ENCODE measurements at regions not wholly inside any gene's neighbourhood (a gene's known extent, or its start where the extent isn't known, plus 50 kb on each side); places are given as distances from the start of the nearest gene placed in this dataset.

DNA sequence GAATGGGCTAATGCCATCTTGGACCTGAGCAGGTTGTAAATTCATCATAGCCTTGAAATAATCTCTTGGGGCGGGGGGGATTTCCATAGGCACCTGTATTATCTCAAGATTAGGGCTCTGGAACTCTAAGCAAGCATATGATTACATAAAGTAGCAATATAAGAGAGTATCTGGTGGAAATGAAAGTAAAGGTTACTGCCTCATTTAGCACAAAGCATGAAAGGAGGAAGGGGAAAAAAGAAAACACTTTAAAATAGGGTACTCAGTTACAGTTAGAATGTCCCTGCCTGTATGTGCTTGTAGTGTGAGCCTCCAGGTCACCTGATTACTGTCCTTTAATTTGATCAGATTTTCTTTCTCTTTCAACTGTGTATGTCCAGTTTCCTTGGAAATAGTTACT is 1079.7 kb upstream of the CDH18 start:
- no peaks in the 10 kb centered on the region for H3K36me3 ChIP-seq
- 58 to 65% (median 62%) methylated on average over 1 of the region's 1 CpG for WGBS, 3 donors
- no peak overlapping the region for H3K27ac ChIP-seq
- TF ChIP-seq, protein P1, sequence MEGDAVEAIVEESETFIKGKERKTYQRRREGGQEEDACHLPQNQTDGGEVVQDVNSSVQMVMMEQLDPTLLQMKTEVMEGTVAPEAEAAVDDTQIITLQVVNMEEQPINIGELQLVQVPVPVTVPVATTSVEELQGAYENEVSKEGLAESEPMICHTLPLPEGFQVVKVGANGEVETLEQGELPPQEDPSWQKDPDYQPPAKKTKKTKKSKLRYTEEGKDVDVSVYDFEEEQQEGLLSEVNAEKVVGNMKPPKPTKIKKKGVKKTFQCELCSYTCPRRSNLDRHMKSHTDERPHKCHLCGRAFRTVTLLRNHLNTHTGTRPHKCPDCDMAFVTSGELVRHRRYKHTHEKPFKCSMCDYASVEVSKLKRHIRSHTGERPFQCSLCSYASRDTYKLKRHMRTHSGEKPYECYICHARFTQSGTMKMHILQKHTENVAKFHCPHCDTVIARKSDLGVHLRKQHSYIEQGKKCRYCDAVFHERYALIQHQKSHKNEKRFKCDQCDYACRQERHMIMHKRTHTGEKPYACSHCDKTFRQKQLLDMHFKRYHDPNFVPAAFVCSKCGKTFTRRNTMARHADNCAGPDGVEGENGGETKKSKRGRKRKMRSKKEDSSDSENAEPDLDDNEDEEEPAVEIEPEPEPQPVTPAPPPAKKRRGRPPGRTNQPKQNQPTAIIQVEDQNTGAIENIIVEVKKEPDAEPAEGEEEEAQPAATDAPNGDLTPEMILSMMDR (IDR thresholded peaks at IDR 0.05), result no peak
- TF ChIP-seq POLR2A (IDR thresholded peaks at IDR 0.05) (no peak), EP300 (IDR thresholded peaks at IDR 0.05) (no peak)
- no peak for DNase-seq
- intact Hi-C loops (cut with DNase I), result no loop called here
- H3K4me1 ChIP-seq (ENCODE audit: insufficient read depth), result no peaks in the 10 kb centered on the region
- no peaks in the 10 kb centered on the region for H3K9me3 ChIP-seq
- no peak overlapping the region for H3K4me3 ChIP-seq
- H3K27me3 ChIP-seq, result no peaks in the 10 kb centered on the region

DNA sequence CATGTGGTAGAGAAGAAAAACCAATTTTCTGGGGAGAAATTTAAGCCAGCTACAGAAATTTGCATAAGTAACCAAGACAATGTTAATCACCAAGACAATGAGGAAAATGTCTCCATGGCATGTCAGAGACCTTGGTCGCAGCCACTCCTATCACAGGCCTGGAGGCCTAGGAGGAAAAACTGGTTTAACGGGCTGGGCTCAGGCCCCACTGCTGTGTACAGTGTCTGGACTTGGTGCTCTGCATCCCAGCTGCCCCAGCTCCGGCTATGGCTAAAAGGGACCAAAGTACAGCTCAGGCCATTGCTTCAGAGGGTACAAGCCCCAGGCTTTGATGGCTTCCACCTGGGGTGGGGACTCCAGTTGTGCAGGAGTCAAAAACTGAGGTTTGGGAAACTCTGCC is 1075.1 kb upstream of the CDH18 start:
- no peak overlapping the region for H3K4me3 ChIP-seq
- WGBS, 3 donors, result 91 to 99% (median 96%) methylated on average over 3 of the region's 3 CpGs
- TF ChIP-seq EP300 (IDR thresholded peaks at IDR 0.05) (no peak), POLR2A (IDR thresholded peaks at IDR 0.05) (no peak)
- TF ChIP-seq, protein P1 (IDR thresholded peaks at IDR 0.05), result no peak
- no peaks in the 10 kb centered on the region for H3K9me3 ChIP-seq
- H3K36me3 ChIP-seq, result no peaks in the 10 kb centered on the region
- no peaks in the 10 kb centered on the region for H3K4me1 ChIP-seq (ENCODE audit: insufficient read depth)
- DNase-seq, result no peak
- intact Hi-C loops (cut with DNase I), result no loop called here
- no peak overlapping the region for H3K27ac ChIP-seq
- no peaks in the 10 kb centered on the region for H3K27me3 ChIP-seq

DNA sequence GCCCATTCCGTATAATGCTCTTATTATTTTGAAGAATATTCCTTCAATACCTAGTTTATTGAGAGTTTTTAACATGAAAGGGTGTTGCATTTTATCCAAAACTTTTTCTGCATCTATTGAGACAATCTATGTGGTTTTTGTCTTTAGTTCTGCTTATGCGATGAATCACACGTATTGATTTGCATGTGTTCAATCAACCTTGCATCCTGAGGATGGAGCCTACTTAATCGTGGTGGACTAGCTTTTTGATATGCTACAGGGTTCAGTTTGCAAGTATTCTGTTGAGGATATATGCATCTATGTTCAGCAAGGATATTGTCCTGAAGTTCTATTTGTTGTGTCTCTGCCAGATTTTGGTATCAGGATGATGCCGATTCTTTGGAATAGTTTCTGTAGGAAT is 1070.3 kb upstream of the CDH18 start:
- TF ChIP-seq, protein P1 (IDR thresholded peaks at IDR 0.05), result no peak
- no peak for TF ChIP-seq EP300 (IDR thresholded peaks at IDR 0.05)
- TF ChIP-seq POLR2A (IDR thresholded peaks at IDR 0.05), result no peak
- intact Hi-C loops (cut with DNase I), result no loop called here
- H3K36me3 ChIP-seq, result no peaks in the 10 kb centered on the region
- no peak for DNase-seq
- no peak overlapping the region for H3K4me3 ChIP-seq
- no peak overlapping the region for H3K27ac ChIP-seq
- WGBS, 3 donors, result 87 to 88% (median 87%) methylated on average over 5 of the region's 5 CpGs
- H3K27me3 ChIP-seq, result no peaks in the 10 kb centered on the region
- H3K4me1 ChIP-seq (ENCODE audit: insufficient read depth), result no peaks in the 10 kb centered on the region
- no peaks in the 10 kb centered on the region for H3K9me3 ChIP-seq

DNA sequence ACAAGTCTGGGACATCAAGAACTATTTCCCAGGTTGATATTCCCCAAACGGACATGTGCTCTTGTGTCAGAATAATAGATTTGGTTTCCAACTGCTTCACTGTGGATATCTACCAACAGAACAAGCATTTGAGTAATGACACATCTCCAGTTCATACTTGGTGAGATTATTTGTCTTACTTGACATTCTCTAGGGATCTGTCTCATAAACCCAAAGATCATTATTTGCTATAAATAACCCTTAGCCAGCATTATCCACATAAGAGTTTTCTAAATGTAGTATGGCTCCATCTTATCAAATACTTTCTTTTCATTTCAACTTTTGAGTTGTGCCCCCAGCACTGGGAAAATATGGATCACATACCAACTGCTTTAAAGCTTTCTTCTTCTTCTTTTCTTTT is 1063.9 kb upstream of the CDH18 start:
- Histone ChIP-seq H3K4me3 (no peak overlapping the region), H3K27me3 (no peaks in the 10 kb centered on the region), H3K9me3 (no peaks in the 10 kb centered on the region), H3K36me3 (no peaks in the 10 kb centered on the region), H3K27ac (no peak overlapping the region), H3K4me1 (ENCODE audit: insufficient read depth) (no peaks in the 10 kb centered on the region)
- WGBS, 3 donors, result 89 to 94% (median 91%) methylated on average over 1 of the region's 1 CpG
- no peak for DNase-seq
- TF ChIP-seq, protein P1 (IDR thresholded peaks at IDR 0.05), result no peak
- TF ChIP-seq POLR2A (IDR thresholded peaks at IDR 0.05) (no peak), EP300 (IDR thresholded peaks at IDR 0.05) (no peak)
- intact Hi-C loops (cut with DNase I), result no loop called here

DNA sequence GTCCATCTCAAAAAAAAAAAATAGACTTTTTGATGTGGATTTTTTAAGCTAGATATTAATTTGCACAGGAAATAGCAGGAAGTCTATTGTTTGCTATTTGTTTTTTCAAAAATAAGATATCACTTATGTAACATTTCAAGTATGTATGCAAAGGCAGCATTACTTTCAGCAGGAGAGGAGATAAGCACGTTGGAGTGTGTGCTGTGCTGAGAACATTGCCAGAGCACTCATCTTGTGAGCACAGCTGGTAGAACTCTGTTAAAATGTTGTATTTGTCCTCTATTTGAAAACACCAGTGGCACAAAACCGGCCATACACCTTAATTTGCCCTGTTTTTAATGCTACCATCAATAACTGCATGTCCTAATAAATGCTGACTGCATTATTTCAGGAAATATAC is 1061.9 kb upstream of the CDH18 start:
- no peaks in the 10 kb centered on the region for H3K9me3 ChIP-seq
- WGBS, 3 donors, result 5 to 8% (median 7%) methylated on average over 2 of the region's 2 CpGs
- H3K4me1 ChIP-seq (ENCODE audit: insufficient read depth), result no peaks in the 10 kb centered on the region
- no peaks in the 10 kb centered on the region for H3K36me3 ChIP-seq
- no peaks in the 10 kb centered on the region for H3K27me3 ChIP-seq
- H3K4me3 ChIP-seq, result no peak overlapping the region
- no peak for DNase-seq
- intact Hi-C loops (cut with DNase I), result no loop called here
- TF ChIP-seq, protein P1 (IDR thresholded peaks at IDR 0.05), result no peak
- no peak for TF ChIP-seq EP300 (IDR thresholded peaks at IDR 0.05)
- TF ChIP-seq POLR2A (IDR thresholded peaks at IDR 0.05), result no peak
- H3K27ac ChIP-seq, result no peak overlapping the region
